GM21367 (cell line): ENCODE measurements at regions not wholly inside any gene's neighbourhood (a gene's known extent, or its start where the extent isn't known, plus 50 kb on each side); places are given as distances from the start of the nearest gene placed in this dataset.

Experiments
- ATAC-seq: cut with Tn5 transposase; IDR thresholded peaks from one replicate; pipeline ENCODE4 v1.9.1; 2021; ENCODE audit not compliant: unreplicated experiment

GRCh38 chr5:72032788-72033187 is 74.5 kb upstream of the MAP1B start:
- no peak for ATAC-seq

- ATAC-seq, result no peak
Observed at GRCh38 chr5:72034770-72035169, 72.5 kb upstream of the MAP1B start.

- no peak for ATAC-seq
Observed at GRCh38 chr5:72035831-72036230, 71.4 kb upstream of the MAP1B start.

GRCh38 chr5:72036951-72037350 is 70.3 kb upstream of the MAP1B start:
- no peak for ATAC-seq

GRCh38 chr5:72040513-72040912 is 66.8 kb upstream of the MAP1B start:
- ATAC-seq, result no peak

GRCh38 chr5:72041654-72042053 is 65.6 kb upstream of the MAP1B start:
- no peak for ATAC-seq

GRCh38 chr5:72042097-72042496 is 65.2 kb upstream of the MAP1B start:
- ATAC-seq, result no peak

GRCh38 chr5:72045692-72046091 is 61.6 kb upstream of the MAP1B start:
- ATAC-seq, result no peak

GRCh38 chr5:72046106-72046505 is 61.2 kb upstream of the MAP1B start:
- no peak for ATAC-seq

GRCh38 chr5:72055636-72056035 is 51.6 kb upstream of the MAP1B start:
- ATAC-seq, result no peak
